NCI-H1694 treated with DMSO at 0.1 percent for 48 hours (cell line): ENCODE measurements at regions not wholly inside any gene's neighbourhood (a gene's known extent, or its start where the extent isn't known, plus 50 kb on each side); places are given as distances from the start of the nearest gene placed in this dataset.
"Not testable (repeated sequence)": the region's sequence is repeated elsewhere in the genome, so short reads cannot be mapped to it uniquely, and the experiment has no call there.

Experiments
- DNase-seq: peaks from one replicate; lab custom pipeline; 2025; lab: John Stamatoyannopoulos, UW

- no peak for DNase-seq
These were observed 153.6 kb upstream of the ZNF804A start for GRCh38 chr2:184444623-184445223.

DNA sequence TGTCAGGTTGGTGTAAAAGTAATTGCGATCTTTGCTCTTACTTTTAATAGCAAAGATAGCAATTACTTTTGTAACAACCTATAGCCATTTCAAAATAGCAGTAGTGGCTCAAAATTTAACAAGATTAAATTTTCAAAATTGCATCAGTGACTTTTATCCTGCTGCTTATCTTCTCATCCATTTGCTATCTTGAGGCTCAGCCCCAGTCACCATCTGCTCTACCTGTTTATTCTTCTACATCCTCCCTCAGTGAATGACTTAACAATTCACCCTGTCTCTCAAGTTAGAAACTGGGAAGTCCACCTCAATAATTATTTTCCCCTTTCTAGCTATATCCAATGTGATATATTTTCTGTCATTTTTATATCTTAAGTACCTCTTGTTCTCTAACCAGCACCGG, 148.6 kb upstream of the ZNF804A start:
- DNase-seq = no peak

GRCh38 chr2:184452907-184453306, 145.4 kb upstream of the ZNF804A start:
- DNase-seq = no peak

DNA sequence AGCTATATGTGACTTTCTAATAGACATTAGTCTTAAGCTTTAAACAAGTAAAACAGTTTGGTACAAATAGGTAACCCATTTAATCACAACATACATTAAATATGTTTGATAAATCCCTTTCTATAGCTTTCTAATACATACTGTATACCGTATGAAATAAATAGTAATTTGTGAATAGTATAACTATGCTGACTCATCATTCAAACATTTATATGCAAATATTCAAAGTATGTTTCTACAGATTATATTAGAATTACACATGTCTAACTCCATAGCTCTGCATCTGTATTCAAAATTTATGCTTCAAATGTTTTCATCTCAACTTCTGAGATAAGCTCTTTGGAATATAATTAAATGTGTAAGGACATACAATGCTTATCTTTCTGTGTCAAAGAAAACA, 142.7 kb upstream of the ZNF804A start:
- no peak for DNase-seq

- DNase-seq = not testable (repeated sequence)
These were observed 141.6 kb upstream of the ZNF804A start for GRCh38 chr2:184456693-184457092.

- DNase-seq = no peak
These were observed 135.0 kb upstream of the ZNF804A start for GRCh38 chr2:184463102-184463865.

DNA sequence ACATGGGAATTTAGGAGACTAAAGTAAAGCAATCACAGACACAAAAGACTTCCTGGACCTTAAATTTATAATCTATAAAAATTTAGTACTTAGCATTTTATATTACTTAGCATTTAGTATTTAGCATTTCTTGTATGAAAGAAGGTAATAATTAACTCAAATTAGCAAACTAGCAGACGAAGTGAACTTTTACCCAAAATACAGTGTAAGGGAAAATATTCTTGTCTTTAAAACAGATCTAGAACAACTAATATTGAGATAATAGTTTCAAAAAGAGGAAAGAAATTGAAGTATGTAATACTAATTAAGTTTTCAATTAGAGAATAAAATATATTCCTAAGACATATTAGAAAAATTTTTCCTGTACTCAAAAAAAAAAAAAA, 134.5 kb upstream of the ZNF804A start:
- no peak for DNase-seq

- no peak for DNase-seq
These were observed 129.5 kb upstream of the ZNF804A start for GRCh38 chr2:184468826-184469225.

GRCh38 chr2:184472481-184472880, 125.8 kb upstream of the ZNF804A start:
- no peak for DNase-seq

DNA sequence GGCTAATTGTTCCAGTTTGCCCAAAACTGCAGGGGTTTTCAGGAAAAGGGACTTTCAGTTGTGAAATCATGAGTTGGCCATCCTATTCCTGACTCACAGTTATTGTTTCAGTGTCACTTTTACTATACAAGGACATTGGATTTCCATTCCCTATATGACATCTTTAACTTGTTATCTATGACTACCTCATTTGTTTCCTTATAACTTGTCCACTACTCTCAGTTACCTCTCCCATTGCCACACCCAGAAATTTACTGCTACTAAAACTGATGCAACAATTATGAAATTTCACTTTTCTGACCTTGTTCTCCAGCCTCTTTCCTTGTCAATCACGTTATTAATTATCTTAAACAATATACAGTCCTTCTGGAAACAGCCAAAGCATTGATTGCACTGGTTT, 116.5 kb upstream of the ZNF804A start:
- no peak for DNase-seq

GRCh38 chr2:184498936-184499335, 99.4 kb upstream of the ZNF804A start:
- no peak for DNase-seq

DNA sequence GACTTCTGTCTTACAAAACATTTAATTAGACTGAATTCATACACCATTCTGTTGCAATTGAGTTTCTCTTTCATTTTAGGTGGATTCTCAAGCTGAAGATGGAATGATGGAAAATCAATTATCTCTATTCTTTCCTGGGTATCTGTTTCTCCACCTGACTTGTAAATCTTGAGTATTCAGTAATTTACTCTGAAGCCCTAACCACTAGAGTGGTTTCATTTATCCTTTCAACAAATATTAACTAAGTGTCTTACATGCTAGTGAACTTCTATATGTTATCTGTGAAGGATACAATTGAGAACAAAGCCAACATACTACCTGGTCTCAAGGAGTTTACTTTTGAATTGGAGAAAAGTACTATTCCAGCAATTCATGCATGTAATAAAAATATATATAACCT, 94.1 kb upstream of the ZNF804A start:
- no peak for DNase-seq

DNA sequence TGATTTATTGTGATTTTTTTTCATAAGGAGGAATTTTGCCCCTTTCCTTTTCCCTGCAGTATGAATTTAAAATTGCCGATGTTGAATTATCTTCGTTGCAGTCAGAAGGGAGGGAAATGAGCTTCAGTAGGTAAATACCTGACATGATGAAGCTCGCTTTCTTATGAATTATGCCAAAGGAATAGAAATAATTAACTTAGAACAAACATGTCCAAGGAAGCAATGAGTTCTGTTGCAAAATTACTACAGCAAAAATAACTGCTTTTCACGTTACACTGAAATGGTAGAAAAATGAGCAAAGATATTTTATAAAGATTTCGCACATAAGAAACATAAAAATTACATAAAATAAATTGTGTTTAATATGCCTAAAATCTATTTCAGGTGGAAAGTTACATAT, 91.1 kb upstream of the ZNF804A start:
- DNase-seq = no peak

DNA sequence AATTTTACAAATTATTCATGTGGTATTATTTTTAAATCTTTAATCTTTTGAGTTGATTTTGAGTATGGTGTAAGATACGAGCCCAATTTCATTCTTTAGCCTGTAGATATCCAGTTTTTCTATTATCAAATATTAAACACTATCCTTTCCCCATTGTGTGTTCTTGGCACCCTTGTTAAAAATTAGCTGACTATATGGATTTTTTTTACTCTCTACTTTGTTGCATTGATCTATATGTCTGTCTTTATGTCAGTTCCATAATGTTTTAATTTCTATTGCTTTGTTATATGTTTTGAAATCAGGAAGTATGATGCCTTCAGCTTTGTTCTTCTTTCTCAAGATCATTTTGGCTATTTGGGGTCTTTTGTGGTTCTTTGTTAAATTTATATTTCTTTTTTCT, 80.9 kb upstream of the ZNF804A start:
- no peak for DNase-seq

DNA sequence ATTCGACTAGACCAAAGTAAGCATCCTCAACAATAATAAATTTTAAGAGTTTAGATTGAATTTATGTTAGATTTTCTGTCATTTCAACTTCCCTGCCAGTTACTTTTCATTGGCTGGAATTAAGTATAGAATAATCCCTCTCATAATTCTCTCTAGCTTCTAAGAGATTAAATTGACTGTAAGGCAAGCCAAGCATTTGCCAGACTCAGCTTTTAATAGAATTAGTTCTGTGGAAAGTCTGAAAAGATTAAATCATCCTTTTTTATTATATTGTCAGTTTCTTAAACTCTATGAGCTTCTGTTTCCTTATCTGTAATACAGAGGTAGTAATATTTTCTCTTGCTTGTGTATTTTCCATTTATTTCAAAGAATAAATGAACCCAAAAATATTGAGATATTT, 77.9 kb upstream of the ZNF804A start:
- DNase-seq = no peak

DNA sequence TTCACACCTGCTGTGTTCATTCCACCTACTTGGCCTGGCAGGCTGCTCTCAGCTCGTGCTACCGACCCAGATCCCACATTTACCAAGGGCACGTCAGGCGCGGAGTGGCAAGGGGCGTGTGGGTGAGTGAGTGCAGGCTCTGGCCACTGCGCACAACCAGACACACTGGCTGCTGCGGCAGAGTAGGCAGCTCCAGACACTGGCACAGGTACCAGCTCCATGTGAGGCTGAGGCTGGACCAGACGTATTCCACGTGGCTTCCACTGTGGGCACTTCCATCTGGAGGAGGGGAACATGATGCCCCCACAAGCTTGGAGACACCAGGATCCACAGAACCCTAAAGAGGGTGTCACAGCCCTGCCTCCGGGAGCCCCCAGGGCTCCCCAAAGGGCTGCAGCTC, 74.6 kb upstream of the ZNF804A start:
- DNase-seq = no peak

DNA sequence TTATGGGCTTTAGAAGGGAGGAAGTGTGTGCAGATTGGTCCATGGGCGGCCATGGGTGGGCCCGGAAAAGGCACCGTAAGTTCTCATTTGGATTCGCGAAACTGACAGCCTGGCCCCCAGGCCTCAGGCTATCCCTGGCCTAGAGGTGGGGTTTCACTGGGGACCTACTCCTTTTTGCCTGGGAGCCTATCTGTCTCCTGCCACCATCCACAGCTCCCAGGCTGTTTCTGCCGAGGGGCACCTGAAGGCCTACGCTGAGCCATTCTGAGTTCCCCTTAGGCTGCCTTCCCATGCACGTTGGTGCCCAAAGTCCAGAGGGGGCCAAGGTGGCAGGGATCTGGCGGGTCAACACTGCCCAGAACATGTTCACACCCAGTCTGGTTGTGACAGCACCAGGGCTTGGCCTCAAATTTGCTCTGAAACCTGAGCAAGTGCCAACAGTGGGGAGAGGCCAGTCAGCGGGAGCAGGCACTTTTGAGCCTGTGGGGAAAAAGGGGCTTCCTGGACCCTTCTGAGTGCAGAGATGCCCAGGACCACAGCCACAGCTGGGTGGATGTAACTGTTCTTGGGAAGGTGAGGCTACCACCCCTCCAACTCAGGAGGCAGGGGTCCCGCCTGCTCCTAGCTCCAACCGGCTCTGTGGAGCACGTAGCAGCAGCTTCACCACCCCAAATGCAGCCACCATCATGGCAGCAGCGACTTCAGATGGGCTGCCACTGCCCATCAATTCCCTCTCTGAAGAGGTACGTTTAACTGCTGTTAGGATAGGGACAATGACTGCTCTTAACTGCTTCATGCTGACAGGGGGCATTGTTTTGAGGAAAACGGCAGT, 73.6 kb upstream of the ZNF804A start:
- DNase-seq = no peak

- DNase-seq = no peak
These were observed 71.3 kb upstream of the ZNF804A start for GRCh38 chr2:184527058-184527457.

DNA sequence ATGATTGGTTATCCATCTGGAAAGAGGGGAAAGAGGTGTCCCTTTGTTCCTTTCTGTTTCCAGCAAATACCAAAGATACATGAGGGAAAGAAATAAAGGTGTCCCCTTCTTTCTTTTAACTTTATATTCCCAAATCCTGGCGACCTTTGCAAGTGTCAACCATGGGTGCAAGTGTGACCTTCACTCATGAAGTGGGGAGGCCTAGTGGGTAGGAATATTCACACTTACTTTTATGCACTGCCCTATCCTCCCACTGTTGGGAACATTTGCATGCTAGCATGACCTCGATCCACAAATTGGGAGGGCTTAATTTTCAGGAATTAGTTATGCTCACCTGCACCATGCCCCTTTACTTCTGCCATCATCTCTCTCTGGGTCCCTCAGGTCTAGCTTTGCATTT, 70.2 kb upstream of the ZNF804A start:
- no peak for DNase-seq

DNA sequence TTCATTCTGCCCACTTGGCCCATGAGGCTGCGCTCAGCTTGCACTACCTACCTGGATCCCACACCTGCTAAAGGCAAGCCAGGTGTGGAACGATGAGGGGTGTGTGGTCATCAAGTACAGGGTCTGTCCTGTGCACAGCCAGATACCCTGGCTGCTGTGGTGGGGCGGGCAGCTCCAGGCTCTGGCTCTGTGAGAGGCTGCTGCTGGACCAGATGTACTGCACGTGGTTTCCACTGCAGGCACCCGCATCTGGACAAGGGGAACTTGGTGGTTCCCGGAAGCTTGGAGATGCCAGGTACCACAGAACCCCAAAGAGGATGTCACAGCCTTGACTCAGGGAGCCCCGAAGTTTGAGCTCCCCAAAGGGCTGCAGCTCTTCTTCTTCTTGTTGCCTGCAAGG, 68.1 kb upstream of the ZNF804A start:
- DNase-seq = no peak

GRCh38 chr2:184530959-184531358, 67.4 kb upstream of the ZNF804A start:
- DNase-seq = no peak

- DNase-seq = no peak
These were observed 65.8 kb upstream of the ZNF804A start for GRCh38 chr2:184532551-184532950.

- peak; percentile 55 for DNase-seq
These were observed 63.3 kb upstream of the ZNF804A start for GRCh38 chr2:184534986-184535385.
